Endothelial cell of hepatic sinusoid (primary cell): ENCODE measurements at regions not wholly inside any gene's neighbourhood (a gene's known extent, or its start where the extent isn't known, plus 50 kb on each side); places are given as distances from the start of the nearest gene placed in this dataset.

Experiments
- in situ Hi-C: cut with HindIII; loops from 2 replicates; pipeline ENCODE4 v1.10.0; 2017; ENCODE audit warnings: low sequenced_read_pairs

- in situ Hi-C loops: no loop called here
These were observed 310.9 kb upstream of the RBFOX1 start for GRCh38 chr16:7021653-7022275.

- in situ Hi-C loops: no loop called here
These were observed 315.5 kb upstream of the RBFOX1 start for GRCh38 chr16:7017006-7017662.

- in situ Hi-C loops: no loop called here
These were observed 317.9 kb upstream of the RBFOX1 start for GRCh38 chr16:7014756-7015155.

GRCh38 chr16:7013990-7014389 is 318.7 kb upstream of the RBFOX1 start:
- in situ Hi-C loops: no loop called here

GRCh38 chr16:7004266-7004665 is 328.4 kb upstream of the RBFOX1 start:
- in situ Hi-C loops: no loop called here

- in situ Hi-C loops: no loop called here
These were observed 339.1 kb upstream of the RBFOX1 start for GRCh38 chr16:6993544-6993943.

GRCh38 chr16:6988846-6989245 is 343.8 kb upstream of the RBFOX1 start:
- in situ Hi-C loops: no loop called here

- in situ Hi-C loops: no loop called here
These were observed 354.7 kb upstream of the RBFOX1 start for GRCh38 chr16:6977916-6978315.

- in situ Hi-C loops: no loop called here
These were observed 355.4 kb upstream of the RBFOX1 start for GRCh38 chr16:6977291-6977690.

GRCh38 chr16:6976716-6977115 is 355.9 kb upstream of the RBFOX1 start:
- in situ Hi-C loops: no loop called here

- in situ Hi-C loops: no loop called here
These were observed 362.3 kb upstream of the RBFOX1 start for GRCh38 chr16:6970171-6970857.

GRCh38 chr16:6969594-6969993 is 363.1 kb upstream of the RBFOX1 start:
- in situ Hi-C loops: no loop called here

- in situ Hi-C loops: no loop called here
These were observed 364.8 kb upstream of the RBFOX1 start for GRCh38 chr16:6967796-6968320.

GRCh38 chr16:6966925-6967324 is 365.7 kb upstream of the RBFOX1 start:
- in situ Hi-C loops: no loop called here

GRCh38 chr16:6964679-6965078 is 368.0 kb upstream of the RBFOX1 start:
- in situ Hi-C loops: no loop called here

GRCh38 chr16:6961704-6962103 is 370.9 kb upstream of the RBFOX1 start:
- in situ Hi-C loops: no loop called here

GRCh38 chr16:6958184-6958583 is 374.5 kb upstream of the RBFOX1 start:
- in situ Hi-C loops: no loop called here

- in situ Hi-C loops: no loop called here
These were observed 375.0 kb upstream of the RBFOX1 start for GRCh38 chr16:6957681-6958080.

- in situ Hi-C loops: no loop called here
These were observed 376.1 kb upstream of the RBFOX1 start for GRCh38 chr16:6956511-6956910.

- in situ Hi-C loops: no loop called here
These were observed 377.3 kb upstream of the RBFOX1 start for GRCh38 chr16:6955303-6955702.

- in situ Hi-C loops: no loop called here
These were observed 383.4 kb upstream of the RBFOX1 start for GRCh38 chr16:6949240-6949639.

GRCh38 chr16:6947291-6947690 is 385.4 kb upstream of the RBFOX1 start:
- in situ Hi-C loops: no loop called here
